ENCODE measurements at regions not wholly inside any gene's neighbourhood (a gene's known extent, or its start where the extent isn't known, plus 50 kb on each side); places are given as distances from the start of the nearest gene placed in this dataset.

- no peaks in the 10 kb centered on the region for H3K4me1 Mint-ChIP-seq
- Histone ChIP-seq H4K20me1 (replicated peaks; ENCODE audit: insufficient read depth) (no peaks in the 10 kb centered on the region), H3K36me3 (ENCODE audit: insufficient read depth) (no peaks in the 10 kb centered on the region), H3K4me3 (no peak overlapping the region), H3K9me2 (ENCODE audit: insufficient read depth) (peaks cover 7% of the 10 kb centered on the region; the same call in 1 of the 2 replicates), H2AFZ (no peak overlapping the region), H3K4me2 (no peak overlapping the region), H3K4me1 (ENCODE audit: insufficient read depth) (no peaks in the 10 kb centered on the region), H3K79me2 (replicated peaks; ENCODE audit: insufficient read depth) (no peaks in the 10 kb centered on the region), H3F3A (replicated peaks; ENCODE audit: low read depth) (no peaks in the 10 kb centered on the region), H3K27me3 (ENCODE audit: insufficient read depth) (no peaks in the 10 kb centered on the region), H3K27ac (ENCODE audit: low read depth) (no peak overlapping the region)
- ATAC-seq (no peak), DNase-seq (ENCODE audit: low spot score) (no peak)
- H3K9me3 Mint-ChIP-seq: peaks cover 49% of the 10 kb centered on the region
- no peak overlapping the region for H3K27ac Mint-ChIP-seq
- TF ChIP-seq STAT1 (IDR thresholded peaks at IDR 0.05; ENCODE audit: unreplicated experiment): no peak
- TF ChIP-seq NANOG (IDR thresholded peaks at IDR 0.05; ENCODE audit: borderline replicate concordance): no peak
- no peak for TF ChIP-seq ZNF331 (CRISPR knock-in tag; IDR thresholded peaks at IDR 0.05; ENCODE audit: low read depth)
- no peak for TF ChIP-seq POLR2AphosphoS5 (IDR thresholded peaks at IDR 0.05; ENCODE audit: low read depth)
- no peak for TF ChIP-seq ZNF114 (CRISPR knock-in tag; IDR thresholded peaks at IDR 0.05)
- TF ChIP-seq CREB1 (CRISPR knock-in tag; IDR thresholded peaks at IDR 0.05; ENCODE audit: low read depth): no peak
- no peak overlapping the region for H3K4me3 Mint-ChIP-seq
- peaks cover 3% of the 10 kb centered on the region for H3K27me3 Mint-ChIP-seq (ENCODE audit: insufficient read depth, low read depth, poor library complexity)
- H3K36me3 Mint-ChIP-seq (ENCODE audit: low read depth): peaks cover 7% of the 10 kb centered on the region; the same call in 1 of the 3 replicates
Observed at GRCh38 chr7:98685541-98685940, 68.5 kb downstream of the NPTX2 start.

GRCh38 chr7:98686466-98687080 is 69.5 kb downstream of the NPTX2 start:
- Mint-ChIP-seq H3K4me3 (no peak overlapping the region), H3K27ac (no peak overlapping the region), H3K27me3 (ENCODE audit: insufficient read depth, low read depth, poor library complexity) (peaks cover 5% of the 10 kb centered on the region), H3K9me3 (peaks cover 54% of the 10 kb centered on the region), H3K36me3 (ENCODE audit: low read depth) (peaks cover 7% of the 10 kb centered on the region; the same call in 1 of the 3 replicates), H3K4me1 (no peaks in the 10 kb centered on the region)
- no peaks in the 10 kb centered on the region for H3K36me3 ChIP-seq (ENCODE audit: insufficient read depth)
- ATAC-seq: no peak
- no peaks in the 10 kb centered on the region for H3K4me1 ChIP-seq (ENCODE audit: insufficient read depth)
- H3K4me2 ChIP-seq: no peak overlapping the region
- no peak overlapping the region for H3K4me3 ChIP-seq
- no peaks in the 10 kb centered on the region for H4K20me1 ChIP-seq (replicated peaks; ENCODE audit: insufficient read depth)
- H3K9me2 ChIP-seq (ENCODE audit: insufficient read depth): peaks cover 7% of the 10 kb centered on the region; the same call in 1 of the 2 replicates
- H2AFZ ChIP-seq: no peak overlapping the region
- H3K79me2 ChIP-seq (replicated peaks; ENCODE audit: insufficient read depth): no peaks in the 10 kb centered on the region
- no peaks in the 10 kb centered on the region for H3F3A ChIP-seq (replicated peaks; ENCODE audit: low read depth)
- H3K27ac ChIP-seq (ENCODE audit: low read depth): no peak overlapping the region
- H3K27me3 ChIP-seq (ENCODE audit: insufficient read depth): no peaks in the 10 kb centered on the region
- DNase-seq (ENCODE audit: low spot score): no peak
- no peak for TF ChIP-seq ZNF114 (CRISPR knock-in tag; IDR thresholded peaks at IDR 0.05)
- TF ChIP-seq, protein P1, sequence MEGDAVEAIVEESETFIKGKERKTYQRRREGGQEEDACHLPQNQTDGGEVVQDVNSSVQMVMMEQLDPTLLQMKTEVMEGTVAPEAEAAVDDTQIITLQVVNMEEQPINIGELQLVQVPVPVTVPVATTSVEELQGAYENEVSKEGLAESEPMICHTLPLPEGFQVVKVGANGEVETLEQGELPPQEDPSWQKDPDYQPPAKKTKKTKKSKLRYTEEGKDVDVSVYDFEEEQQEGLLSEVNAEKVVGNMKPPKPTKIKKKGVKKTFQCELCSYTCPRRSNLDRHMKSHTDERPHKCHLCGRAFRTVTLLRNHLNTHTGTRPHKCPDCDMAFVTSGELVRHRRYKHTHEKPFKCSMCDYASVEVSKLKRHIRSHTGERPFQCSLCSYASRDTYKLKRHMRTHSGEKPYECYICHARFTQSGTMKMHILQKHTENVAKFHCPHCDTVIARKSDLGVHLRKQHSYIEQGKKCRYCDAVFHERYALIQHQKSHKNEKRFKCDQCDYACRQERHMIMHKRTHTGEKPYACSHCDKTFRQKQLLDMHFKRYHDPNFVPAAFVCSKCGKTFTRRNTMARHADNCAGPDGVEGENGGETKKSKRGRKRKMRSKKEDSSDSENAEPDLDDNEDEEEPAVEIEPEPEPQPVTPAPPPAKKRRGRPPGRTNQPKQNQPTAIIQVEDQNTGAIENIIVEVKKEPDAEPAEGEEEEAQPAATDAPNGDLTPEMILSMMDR (conservative IDR thresholded peaks at IDR 0.05; ENCODE audit: low read depth in 2 of 2): no peak
- no peak for TF ChIP-seq CREB1 (CRISPR knock-in tag; IDR thresholded peaks at IDR 0.05; ENCODE audit: low read depth)
- TF ChIP-seq POLR2AphosphoS5 (IDR thresholded peaks at IDR 0.05; ENCODE audit: low read depth): no peak
- TF ChIP-seq REST (IDR thresholded peaks at IDR 0.05; ENCODE audit: unreplicated experiment): no peak
- TF ChIP-seq ZNF331 (CRISPR knock-in tag; IDR thresholded peaks at IDR 0.05; ENCODE audit: low read depth): no peak
- no peak for TF ChIP-seq JUNB (IDR thresholded peaks at IDR 0.05; ENCODE audit: unreplicated experiment)
- TF ChIP-seq ETS1 (IDR thresholded peaks at IDR 0.05): no peak
- no peak for TF ChIP-seq EZH2phosphoT487 (IDR thresholded peaks at IDR 0.05; ENCODE audit: unreplicated experiment)
